AG09309 (cell line): ENCODE measurements at regions not wholly inside any gene's neighbourhood (a gene's known extent, or its start where the extent isn't known, plus 50 kb on each side); places are given as distances from the start of the nearest gene placed in this dataset.

Source experiments
- DNase-seq: peaks from one replicate; pipeline ENCODE4 v3.0.0-alpha.2; 2010; ENCODE audit warnings: low read depth
- H3K4me3 ChIP-seq: 2 replicates; pipeline ENCODE4 v1.5.1; 2011; ENCODE audit warnings: mild to moderate bottlenecking, low read depth, low read length, moderate library complexity; ENCODE audit not compliant: control insufficient read depth
- CTCF ChIP-seq: IDR thresholded peaks from 2 replicates; pipeline ENCODE4 v1.5.1; 2011; ENCODE audit warnings: mild to moderate bottlenecking, low read depth, low read length, inconsistent platforms; ENCODE audit not compliant: insufficient read depth, control insufficient read depth; ENCODE audit errors: missing control alignments

DNA sequence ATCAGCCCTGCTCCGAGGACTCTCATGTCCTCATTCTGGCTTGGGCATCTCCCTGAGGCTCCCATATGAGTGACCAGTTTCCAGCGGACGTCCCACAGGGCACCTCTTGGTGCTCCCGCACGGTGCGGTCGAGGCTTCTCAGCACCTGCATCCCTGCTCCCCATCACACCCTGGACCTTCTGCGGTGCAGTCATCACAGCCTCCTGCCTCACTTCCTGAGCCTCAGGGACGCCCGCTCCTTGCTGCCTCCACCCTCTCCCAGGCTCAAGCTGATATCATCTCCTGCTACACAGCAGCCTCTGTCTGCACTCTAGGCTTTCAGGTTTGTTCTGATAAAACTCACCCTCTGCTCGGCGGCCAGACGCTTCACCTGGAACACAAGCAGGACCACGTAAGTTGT, 185.0 kb downstream of the TMEM18 start:
- DNase-seq: no peak
- TF ChIP-seq CTCF: no peak
- no peak overlapping the region for H3K4me3 ChIP-seq

- TF ChIP-seq CTCF: no peak
- H3K4me3 ChIP-seq: no peak overlapping the region
Measured at GRCh38 chr2:489838-490237, 187.4 kb downstream of the TMEM18 start.

GRCh38 chr2:489084-489483, 188.1 kb downstream of the TMEM18 start:
- DNase-seq: no peak
- no peak overlapping the region for H3K4me3 ChIP-seq
- no peak for TF ChIP-seq CTCF

More at GRCh38 chr2:489838-490237, 187.4 kb downstream of the TMEM18 start:
- no peak for DNase-seq

- DNase-seq: no peak
- no peak for TF ChIP-seq CTCF
- H3K4me3 ChIP-seq: no peak overlapping the region
Measured at GRCh38 chr2:487186-488079, 189.8 kb downstream of the TMEM18 start.

- no peak for DNase-seq
- no peak for TF ChIP-seq CTCF
- no peak overlapping the region for H3K4me3 ChIP-seq
Measured at GRCh38 chr2:486371-486770, 190.8 kb downstream of the TMEM18 start.

- DNase-seq: no peak
- H3K4me3 ChIP-seq: no peak overlapping the region
- TF ChIP-seq CTCF: no peak
Measured at GRCh38 chr2:481388-481787, 193.5 kb upstream of the ALKAL2 start.
